NCI-H446 treated with DMSO at 0.1 percent for 48 hours (cell line): ENCODE measurements at regions not wholly inside any gene's neighbourhood (a gene's known extent, or its start where the extent isn't known, plus 50 kb on each side); places are given as distances from the start of the nearest gene placed in this dataset.

Experiments
- DNase-seq: peaks from one replicate; lab custom pipeline; 2025; lab: John Stamatoyannopoulos, UW

DNA sequence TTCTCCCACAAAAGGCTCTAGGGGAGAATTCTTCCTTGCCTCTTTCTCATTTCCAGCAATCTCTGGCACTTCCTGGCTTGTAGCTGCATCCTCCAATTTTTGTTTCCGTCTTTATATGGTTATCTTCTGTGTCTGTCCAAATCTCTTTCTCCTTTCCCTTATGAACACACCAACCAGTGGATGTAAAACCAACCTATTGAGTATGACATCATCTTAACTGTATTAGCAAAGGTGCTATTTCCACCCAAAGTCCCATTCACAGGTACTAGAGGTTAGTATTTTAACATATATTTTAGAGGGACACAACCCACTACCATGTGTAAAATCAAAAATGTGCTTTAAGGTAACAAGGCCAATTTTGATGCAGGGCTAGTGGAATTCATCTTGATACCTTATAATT, 129.0 kb downstream of the RAP2A start:
- no peak for DNase-seq

DNA sequence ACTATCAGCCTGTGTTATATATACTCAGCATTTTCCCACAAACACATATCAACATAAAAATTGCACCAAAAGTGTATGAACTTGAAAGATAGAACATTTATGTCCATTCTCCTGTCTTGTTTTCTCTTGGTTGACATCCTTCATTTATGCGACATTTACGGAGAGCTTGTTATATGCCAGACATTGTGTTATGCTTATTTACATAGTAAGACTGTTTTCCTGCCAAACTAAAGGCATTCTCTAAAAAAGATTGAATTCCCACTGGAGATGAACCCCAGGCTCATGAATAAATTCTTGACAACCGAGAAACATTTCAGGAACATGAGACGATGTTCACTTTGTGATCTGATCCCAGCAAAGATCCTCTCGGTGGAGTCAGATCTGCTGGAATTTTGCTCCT, 131.0 kb downstream of the RAP2A start:
- DNase-seq, result no peak

DNA sequence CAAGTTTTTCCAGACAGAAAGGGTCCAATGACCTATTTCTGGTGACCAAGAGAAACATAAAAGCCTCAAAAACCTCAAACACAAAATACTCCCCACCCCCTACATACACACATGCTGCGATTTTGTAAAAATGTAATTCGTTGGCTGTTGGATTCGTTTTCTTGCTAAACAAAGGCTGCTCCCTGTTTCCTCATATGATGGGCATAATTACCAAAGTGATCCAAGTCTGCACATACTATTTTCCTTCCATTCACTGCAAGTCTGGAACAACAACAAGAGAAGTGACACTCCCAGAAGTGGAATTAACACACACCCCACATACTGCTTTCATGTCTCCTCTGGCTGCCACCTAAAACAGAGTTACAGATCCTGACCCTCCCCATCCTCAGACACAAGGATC, 131.9 kb downstream of the RAP2A start:
- no peak for DNase-seq

DNA sequence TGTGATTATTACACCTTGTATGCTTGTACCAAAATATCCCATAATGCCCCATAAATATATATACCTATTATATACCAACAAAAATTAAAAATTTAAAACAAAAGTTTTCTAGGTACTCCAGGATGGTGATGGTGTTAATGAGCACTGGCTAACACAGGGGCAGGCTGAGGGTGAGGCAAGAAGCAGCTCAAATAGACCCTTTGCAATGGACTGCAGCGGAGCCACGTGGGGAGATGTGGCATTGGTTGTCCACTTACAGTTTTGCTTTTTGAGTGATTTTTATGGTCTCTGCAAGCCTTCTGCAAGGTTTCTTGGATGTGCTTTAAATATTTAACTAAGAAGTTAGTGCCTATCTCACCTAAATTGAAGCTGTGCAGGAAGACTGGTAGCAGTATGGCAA, 132.9 kb downstream of the RAP2A start:
- no peak for DNase-seq

DNA sequence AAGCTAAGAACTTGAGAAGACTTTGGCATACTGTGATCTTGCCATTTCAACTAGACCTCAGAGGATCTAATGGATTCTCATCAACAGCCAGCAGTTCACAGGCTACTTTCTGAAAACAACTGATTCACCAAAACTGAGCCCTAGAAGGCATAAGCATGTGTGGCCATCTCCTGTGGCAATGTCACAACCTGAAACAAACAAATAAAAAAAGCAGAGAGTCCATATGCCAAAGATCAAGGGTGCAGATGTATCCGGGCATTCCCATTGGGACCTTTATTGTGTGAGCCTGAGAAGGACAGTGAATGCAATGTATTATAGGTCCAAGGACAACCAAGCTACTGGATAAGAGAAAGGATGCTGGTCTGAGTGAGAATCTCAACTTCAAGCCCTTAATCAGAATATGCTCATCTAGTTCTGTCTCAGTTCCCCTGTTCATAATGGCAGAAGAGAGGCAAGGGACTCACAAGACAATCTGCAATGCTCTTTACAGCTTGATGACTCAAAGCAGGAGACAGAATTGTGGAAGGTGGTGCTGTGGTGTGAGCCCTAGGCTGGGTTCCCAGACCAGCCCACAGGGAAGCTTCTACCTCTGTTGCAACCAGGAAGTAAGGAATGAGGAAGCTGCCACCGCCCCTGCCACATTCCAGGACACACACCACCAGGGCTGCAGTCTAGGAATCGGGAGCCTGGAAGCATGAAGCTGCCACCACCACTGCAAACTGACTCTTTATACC, 133.7 kb downstream of the RAP2A start:
- DNase-seq, result no peak

DNA sequence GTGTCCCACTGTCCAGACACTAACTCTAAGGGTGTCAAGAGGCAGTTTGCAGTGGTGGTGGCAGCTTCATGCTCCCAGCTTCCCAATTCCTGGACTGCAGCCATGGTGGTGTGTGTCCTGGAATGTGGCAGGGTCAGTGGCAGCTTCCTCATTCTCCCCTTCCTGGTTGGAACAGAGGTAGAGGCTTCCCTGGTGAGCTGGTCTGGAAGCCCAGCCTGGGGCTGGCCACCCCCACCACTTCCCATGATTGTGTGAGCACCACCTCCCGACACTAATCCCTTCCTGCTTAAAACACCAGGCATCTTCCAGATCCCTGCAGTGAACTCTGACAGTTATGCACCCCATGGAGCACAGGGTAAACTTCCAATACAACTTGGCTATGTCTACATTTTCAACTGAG, 134.9 kb downstream of the RAP2A start:
- no peak for DNase-seq

DNA sequence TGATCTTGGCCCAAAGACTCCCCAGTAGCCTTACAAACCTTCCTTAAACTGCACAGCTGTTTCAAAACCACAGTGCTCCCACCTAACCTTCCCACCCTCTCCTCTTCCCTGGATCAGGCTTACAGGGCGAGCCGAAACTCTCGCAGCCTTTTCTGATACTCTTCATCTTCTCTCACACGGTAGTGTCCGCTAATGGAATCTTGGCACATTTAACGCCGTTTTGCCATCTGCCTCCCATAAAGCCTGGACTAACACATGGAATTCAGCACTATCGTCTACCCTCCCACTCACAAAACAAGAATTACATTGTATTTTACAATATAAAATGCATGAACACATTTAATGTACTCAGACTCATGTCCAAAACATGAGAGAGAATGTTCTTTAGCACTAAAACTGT, 135.9 kb downstream of the RAP2A start:
- no peak for DNase-seq

DNA sequence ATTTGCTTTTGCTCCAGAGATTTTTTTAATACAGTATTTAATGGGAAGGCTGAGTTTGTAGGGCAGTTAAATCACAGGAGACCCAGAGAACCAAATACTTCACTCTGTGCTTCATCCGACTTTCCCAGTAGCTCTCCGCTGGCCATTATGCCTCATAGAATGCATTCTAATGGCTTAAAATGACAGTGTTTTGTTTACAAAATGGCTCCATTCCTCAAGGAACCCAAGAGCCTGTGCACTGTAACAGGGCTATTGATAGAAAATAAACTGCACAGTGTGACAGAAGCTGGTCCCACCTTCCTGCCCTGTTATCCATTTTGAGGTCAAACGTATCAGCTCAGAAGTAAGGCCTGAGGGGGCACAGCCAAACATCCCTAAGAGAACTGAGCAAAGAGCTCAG, 136.5 kb downstream of the RAP2A start:
- DNase-seq, result no peak

DNA sequence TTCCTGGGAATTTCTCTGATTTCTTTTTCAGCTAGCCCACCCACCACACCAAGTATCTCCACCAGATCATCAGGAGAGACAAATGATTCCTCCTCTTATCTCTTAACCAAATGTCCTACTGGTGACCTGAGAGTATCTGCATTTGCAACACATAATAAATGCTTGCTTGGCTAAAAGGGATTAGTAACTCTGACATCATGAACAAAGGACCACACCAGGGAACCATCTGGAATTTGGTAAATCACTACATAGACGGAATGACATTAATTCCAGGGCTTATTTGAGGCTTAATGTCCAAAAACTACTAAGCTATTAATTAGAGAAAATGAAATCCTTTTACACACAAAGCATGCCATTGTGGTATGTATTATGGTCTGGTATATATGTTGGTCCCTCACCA, 139.0 kb downstream of the RAP2A start:
- no peak for DNase-seq

DNA sequence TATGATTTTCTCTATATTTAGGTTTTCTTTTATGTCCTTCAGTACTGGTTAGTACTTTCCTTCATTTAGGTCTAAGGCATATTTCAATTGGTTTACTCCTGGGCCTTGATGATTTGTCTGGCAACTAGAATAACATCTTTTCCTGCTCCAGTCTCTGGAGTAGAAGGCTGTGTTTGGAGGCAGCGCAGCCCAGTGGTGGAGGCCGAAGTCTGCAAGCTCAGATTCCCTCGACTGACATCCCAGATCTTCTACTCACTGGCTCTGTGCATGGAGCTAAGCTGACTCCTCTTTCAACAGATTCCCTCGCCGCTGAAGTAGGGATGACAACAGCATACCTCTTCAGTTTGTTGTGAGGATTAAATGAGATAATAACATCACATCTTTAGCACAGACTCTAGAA, 141.0 kb downstream of the RAP2A start:
- DNase-seq, result no peak

DNA sequence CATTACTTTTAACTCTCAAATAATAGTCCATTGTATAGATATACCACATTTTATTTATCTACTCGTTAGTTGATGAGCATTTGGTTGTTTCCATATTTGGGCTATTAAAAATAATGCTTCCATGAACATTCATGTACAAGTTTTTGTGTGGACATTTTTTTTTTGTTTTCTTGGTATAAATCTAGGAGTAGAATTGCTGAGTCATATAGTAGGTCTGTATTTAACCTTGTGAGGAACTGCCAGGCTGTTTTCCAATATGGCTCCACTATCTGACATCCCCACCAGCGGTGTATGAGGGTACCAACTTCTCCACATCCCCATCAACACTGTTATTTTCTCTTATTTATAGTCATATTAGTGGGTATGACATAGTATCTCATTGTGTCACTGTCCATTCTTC, 143.1 kb downstream of the RAP2A start:
- DNase-seq, result no peak

DNA sequence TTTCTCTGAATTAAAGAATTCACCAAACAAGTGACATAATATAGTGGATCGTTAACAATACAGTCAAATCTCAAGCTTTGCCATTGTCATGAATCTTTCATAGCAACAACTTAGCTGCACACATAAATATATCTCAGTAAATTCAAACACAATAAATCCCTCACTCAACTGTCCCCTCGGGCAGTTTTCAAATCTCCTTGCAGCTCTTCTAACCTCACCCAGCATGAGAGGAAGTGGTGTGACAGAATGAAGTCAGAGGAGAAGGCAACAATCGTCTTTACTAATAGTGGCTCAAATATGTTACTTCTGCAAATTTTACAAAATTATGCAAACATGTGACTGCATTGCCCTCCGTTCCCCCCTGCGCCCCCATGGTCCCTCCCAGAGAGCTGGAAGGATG, 148.2 kb downstream of the RAP2A start:
- DNase-seq, result no peak

DNA sequence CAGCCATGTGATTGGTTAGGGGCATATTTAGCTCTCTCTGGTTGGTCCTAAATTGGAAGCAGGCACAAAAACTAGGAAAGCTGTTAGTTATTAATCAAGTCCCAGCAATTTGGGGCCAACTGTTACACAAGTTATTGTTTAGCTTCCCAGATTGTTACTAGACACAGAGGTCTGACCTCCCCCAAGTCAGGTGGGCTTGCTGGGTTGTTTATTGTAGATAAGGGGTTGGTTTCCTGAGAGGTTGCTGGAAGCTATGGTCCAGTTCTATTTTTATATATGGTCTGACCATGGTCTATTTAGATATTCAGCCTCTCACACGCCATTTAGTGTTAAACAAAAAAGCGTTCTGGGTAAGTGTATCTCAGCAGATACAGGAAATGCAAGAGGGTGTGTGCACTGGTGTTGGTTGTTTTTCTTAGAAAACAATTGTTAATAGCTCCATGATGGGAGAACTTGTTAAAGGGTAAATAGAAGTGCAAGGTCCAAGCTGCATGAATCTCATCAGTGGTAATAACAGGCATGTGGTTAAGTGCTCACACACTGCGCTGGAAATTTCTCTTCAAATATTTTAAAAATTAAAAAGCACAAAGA, 150.0 kb downstream of the RAP2A start:
- DNase-seq, result no peak

DNA sequence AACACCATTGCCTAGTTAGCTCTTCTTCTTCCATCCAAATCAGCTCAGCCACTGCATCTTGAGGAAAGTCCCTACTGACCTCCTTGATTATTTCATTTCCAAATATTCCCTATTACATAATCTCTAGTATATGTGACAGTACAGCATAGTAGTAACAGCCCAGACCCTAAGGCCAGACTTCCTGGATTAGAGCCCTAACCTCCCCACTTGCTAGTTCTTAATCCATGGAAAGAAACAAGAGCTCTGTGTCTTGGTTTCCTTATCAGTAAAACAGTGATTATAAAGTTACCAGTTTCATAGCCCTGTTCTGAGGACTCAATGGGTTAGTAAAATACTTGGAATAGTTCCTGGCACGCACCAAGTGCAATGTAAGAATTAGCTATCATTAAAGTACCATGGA, 153.0 kb downstream of the RAP2A start:
- no peak for DNase-seq

DNA sequence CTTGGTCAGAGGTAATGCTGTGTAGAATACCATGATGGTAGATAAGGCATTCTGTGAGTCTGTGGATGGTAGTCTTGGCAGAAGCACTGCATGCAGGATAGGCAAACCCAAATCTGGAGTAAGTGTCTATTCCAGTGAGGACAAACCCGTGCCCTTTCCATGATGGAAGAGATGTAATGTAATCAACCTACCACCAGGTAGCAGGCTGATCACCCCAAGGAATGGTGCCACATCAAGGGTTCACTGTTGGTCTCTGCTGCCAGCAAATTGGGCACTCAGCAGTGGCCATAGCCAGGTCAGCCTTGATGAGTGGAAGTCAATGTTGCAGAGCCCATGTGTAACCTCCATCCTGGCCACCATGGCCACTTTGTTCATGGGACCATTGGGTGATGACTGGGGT, 155.0 kb downstream of the RAP2A start:
- DNase-seq, result no peak

DNA sequence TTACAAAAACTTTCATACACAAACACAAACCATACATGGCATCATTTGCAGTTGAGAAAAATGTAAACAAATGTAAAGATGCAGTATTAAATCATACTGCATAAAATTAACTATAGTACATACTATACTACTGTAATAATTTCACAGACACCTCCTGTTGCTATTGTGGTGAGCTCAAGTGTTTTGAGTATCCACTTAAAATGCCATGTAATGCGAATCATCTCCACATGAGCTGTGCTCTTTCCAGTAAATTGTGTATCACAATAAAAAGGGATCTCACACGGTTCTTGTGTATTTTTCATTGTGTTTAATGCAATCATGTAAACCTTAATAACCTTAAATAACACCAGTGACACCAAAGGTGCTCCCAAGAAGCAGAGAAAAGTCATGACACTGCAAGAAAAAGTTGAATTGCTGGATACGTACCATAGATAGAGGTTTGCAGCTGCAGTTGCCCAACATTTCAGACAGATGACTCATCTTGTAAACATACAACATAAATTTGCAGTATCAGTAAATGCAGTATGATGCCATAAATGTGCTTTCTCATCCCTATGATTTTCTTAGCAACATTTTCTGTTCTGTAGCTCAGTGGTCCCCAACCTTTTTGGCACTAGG, 166.6 kb downstream of the RAP2A start:
- DNase-seq, result no peak

DNA sequence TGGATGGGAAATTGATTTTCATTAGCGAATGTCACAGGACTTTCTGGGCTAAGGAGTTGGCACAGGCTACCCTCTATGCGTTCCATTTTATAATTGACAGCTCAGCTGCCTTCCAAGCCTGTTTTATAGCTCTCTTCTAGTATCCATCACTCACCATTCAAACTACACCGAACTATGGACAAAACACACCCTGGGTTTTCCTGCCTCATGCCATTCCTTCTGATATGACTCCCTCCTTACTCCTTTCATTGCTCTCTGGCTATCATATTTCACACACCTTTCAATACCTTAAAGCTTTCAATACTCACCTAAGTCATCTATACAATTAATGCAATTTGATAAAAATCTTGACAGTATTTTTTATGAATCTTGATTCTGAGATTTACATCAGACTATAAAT, 181.3 kb downstream of the RAP2A start:
- DNase-seq, result no peak

DNA sequence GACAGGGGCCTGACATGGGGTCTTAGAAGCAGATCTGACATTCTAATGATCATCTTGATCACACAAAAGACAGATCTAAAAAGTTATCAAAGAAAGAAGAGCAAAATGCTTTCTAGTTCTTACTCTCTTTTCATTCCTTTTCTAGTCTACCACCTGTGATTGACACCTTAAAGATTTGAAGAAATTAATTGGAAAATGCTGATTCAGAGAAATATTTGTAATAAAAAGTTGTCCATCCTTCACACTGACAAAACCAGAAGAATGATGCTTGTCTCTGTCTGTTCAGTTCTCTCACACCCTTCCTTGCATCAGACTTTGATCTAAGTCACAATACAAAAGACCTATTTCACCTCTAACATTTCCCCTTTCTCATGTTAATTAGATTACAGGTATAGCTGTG, 182.4 kb downstream of the RAP2A start:
- DNase-seq, result no peak

DNA sequence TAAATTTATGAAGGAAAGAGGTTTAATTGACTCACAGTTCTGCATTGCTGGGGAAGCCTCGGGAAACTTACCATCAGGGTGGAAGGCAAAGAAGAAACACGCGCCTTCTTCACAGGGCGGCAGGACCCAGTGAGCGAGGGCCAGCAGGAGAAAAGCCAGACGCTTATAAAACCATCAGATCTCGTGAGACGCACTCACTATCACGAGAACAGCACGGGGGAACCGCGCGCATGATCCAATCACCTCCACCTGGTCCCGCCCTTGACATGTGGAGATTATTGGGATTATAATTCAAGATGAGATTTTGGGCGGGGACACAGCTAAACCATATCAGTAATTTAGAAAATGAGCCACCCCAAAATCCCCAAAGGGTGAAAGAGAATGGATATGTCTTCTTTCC, 187.1 kb downstream of the RAP2A start:
- DNase-seq, result no peak

DNA sequence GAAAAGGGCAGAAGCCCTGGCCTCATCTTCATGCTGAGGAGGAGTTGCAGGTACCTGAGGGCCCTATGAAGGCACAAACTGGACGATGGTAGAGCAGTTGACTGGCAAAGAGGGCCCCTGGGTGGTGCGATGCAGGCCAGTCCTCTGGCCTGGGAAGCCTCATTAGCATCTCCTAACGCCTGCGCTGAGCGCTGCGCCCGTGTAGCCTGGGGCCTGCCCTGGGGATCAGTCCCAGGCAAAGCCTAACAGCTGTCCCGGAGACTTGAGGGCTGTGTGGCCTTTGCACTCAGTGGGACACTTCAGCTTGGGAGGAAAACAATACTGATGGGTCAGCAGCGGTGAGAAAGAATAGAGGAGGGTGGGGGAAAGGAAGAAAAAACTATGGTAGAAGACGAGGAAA, 187.7 kb downstream of the RAP2A start:
- no peak for DNase-seq

DNA sequence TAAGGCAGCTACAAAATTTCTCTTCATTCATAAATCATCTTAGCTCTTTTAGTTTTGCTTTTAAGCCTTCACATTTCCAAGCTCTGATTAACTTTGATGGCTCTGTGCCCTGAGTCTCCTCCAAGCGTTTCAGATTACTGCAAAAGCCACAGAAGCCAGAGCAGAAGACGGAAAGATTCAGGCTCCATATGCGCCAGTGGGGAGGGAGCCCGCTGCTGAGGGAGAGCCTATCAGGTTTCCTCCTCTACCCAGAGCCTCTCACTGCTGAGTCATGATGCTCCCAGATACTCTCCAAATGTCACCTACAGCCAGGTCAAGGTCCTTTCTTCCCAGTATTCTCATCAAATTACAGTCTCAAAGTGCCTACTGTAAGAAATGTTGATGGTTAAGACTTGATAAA, 193.6 kb downstream of the RAP2A start:
- no peak for DNase-seq

DNA sequence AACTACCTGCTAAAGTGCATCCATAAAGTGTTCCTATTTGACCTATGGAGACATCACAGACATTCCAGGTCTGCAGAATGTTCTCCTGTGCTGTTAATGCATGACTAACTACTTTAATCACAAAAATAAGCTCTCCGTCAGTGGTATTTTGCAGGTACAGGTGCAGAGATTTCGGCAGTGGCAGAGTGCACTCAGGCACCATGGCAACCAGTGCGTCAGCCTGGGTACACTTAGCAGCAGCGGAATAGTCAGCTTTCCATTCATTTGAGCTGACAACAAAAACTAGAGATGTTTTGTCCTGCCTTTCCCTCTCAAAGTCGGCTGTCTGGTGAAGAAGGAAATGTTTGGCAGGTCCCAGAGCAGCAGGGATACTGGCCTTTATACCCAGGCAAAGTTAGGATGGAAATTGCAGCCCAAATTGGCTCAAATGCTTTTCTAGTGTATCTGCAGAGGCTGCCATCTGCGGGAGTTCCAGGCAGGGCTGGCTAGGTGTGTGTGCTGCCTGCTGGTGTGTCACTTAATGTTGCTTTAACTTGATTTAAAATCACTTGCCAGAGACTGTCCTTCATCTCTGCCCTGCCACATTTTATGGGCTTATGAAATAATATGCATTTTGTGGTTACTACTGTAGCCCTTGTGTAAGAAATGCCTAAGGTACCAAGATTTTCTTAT, 195.8 kb downstream of the RAP2A start:
- no peak for DNase-seq

DNA sequence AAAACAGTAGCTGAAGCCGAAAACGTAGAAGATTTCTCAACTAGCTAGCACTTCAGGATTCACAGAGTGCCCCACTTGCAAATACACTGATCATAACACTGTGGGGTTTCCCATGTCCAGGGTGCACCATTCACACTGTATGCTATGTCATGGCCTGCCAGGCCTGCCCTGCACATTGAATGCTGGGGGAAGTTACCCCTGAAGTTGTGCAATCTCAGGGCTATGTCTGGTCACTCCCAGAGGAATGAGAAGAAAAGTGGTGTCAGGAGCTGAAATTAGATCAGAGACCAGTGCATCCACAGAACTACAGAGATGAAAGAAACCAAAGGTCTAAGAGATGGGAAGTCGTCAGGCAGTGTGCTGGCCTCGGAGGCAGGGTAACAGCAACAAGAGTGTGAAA, 196.8 kb downstream of the RAP2A start:
- no peak for DNase-seq
